Neural cell (in vitro differentiated cells): ENCODE measurements at regions not wholly inside any gene's neighbourhood (a gene's known extent, or its start where the extent isn't known, plus 50 kb on each side); places are given as distances from the start of the nearest gene placed in this dataset.

Source experiments
- H2AFZ ChIP-seq: fragments of 200-600, 300-800 bp; sonication (generic), shearing (Covaris generic); 2 replicates; pipeline ENCODE4 v1.6.0; 2014; ENCODE audit warnings: low read depth, mild to moderate bottlenecking, antibody characterized with exemption, low read length, moderate library complexity
- H3F3A ChIP-seq: fragments of 200-600 bp; shearing (Covaris generic); 2 replicates; pipeline ENCODE4 v1.6.1; 2016; ENCODE audit warnings: mild to moderate bottlenecking, moderate library complexity, mixed read lengths, antibody characterized with exemption, low read length; ENCODE audit not compliant: insufficient read depth, poor library complexity, severe bottlenecking
- H3K27ac ChIP-seq: fragments of 200-600, 300-800 bp; sonication (generic), shearing (Covaris generic); 2 replicates; pipeline ENCODE4 v1.5.1; 2014; ENCODE audit warnings: mild to moderate bottlenecking, low read length, moderate library complexity
- H3K27me3 ChIP-seq: fragments of 300-800, 200-600 bp; sonication (generic), shearing (Covaris generic); 2 replicates; pipeline ENCODE4 v1.6.0; 2014; ENCODE audit warnings: mild to moderate bottlenecking, low read depth, low read length, moderate library complexity; ENCODE audit not compliant: insufficient read depth
- H3K36me3 ChIP-seq: fragments of 300-800, 200-600 bp; sonication (generic), shearing (Covaris generic); 2 replicates; pipeline ENCODE4 v1.5.1; 2014; ENCODE audit warnings: mild to moderate bottlenecking, antibody characterized with exemption, low read length, moderate library complexity; ENCODE audit not compliant: insufficient read depth
- H3K4me2 ChIP-seq: fragments of 300-800, 200-600 bp; sonication (generic), shearing (Covaris generic); 2 replicates; pipeline ENCODE4 v1.6.0; 2014; ENCODE audit warnings: mild to moderate bottlenecking, low read length
- H3K4me3 ChIP-seq: fragments of 300-800, 200-600 bp; sonication (generic), shearing (Covaris generic); 2 replicates; pipeline ENCODE4 v1.5.1; 2014; ENCODE audit warnings: mild to moderate bottlenecking, low read length, moderate library complexity
- H3K79me2 ChIP-seq: fragments of 200-600 bp; shearing (Covaris generic); replicated peaks from 2 replicates; pipeline ENCODE4 v1.6.0; 2014; ENCODE audit warnings: mild to moderate bottlenecking, low read length, moderate library complexity; ENCODE audit not compliant: insufficient read depth
- H3K9ac ChIP-seq: fragments of 300-800, 200-600 bp; sonication (generic), shearing (Covaris generic); 2 replicates; pipeline ENCODE4 v1.6.1; 2016; ENCODE audit warnings: mild to moderate bottlenecking, low read length, mixed read lengths
- H3K9me2 ChIP-seq: fragments of 200-600 bp; shearing (Covaris generic); 2 replicates; pipeline ENCODE4 v1.6.1; 2016; ENCODE audit warnings: mild to moderate bottlenecking, low read length, mixed read lengths; ENCODE audit not compliant: insufficient read depth
- H3K9me3 ChIP-seq: fragments of 200-600, 300-800 bp; sonication (generic), shearing (Covaris generic); 2 replicates; pipeline ENCODE4 v1.6.1; 2016; ENCODE audit warnings: mild to moderate bottlenecking, mixed run types, low read length, moderate library complexity, mixed read lengths
- H4K20me1 ChIP-seq: fragments of 200-600 bp; shearing (Covaris generic); 2 replicates; pipeline ENCODE4 v1.6.1; 2016; ENCODE audit warnings: mild to moderate bottlenecking, mixed run types; ENCODE audit not compliant: insufficient read depth
- EP300 ChIP-seq: fragments of 450-650 bp; conservative IDR thresholded peaks from 2 replicates; pipeline ENCODE4 v1.6.1; 2014; ENCODE audit warnings: antibody characterized with exemption, mild to moderate bottlenecking, moderate library complexity; ENCODE audit not compliant: poor library complexity, severe bottlenecking
- EZH2 ChIP-seq: fragments of 200-600, 300-800 bp; shearing (Covaris generic), sonication (generic); IDR thresholded peaks from 2 replicates; pipeline ENCODE4 v1.6.1; 2014; ENCODE audit warnings: antibody characterized with exemption, low read length, borderline replicate concordance, mild to moderate bottlenecking; ENCODE audit not compliant: insufficient read depth, poor library complexity, severe bottlenecking
- MXI1 ChIP-seq: fragments of 450-650 bp; conservative IDR thresholded peaks from 2 replicates; pipeline ENCODE4 v1.6.1; 2014; ENCODE audit warnings: antibody characterized with exemption, mild to moderate bottlenecking; ENCODE audit not compliant: poor library complexity, severe bottlenecking
- POLR2AphosphoS5 ChIP-seq: IDR thresholded peaks from 2 replicates; pipeline ENCODE4 v1.6.1; 2012
- RAD21 ChIP-seq: fragments of 450-650 bp; conservative IDR thresholded peaks from 2 replicates; pipeline ENCODE4 v1.6.1; 2014; ENCODE audit warnings: antibody characterized with exemption, mild to moderate bottlenecking, moderate library complexity
- SMC3 ChIP-seq: fragments of 450-650 bp; conservative IDR thresholded peaks from 2 replicates; pipeline ENCODE4 v1.6.1; 2014; ENCODE audit warnings: antibody characterized with exemption, mild to moderate bottlenecking, moderate library complexity; ENCODE audit not compliant: poor library complexity
- TF ChIP-seq, protein P1 (sequence below): IDR thresholded peaks from 2 replicates; pipeline ENCODE4 v1.6.1; 2012; ENCODE audit warnings: borderline replicate concordance
- TF ChIP-seq, protein P2 (sequence below): fragments of 450-650 bp; IDR thresholded peaks from 2 replicates; pipeline ENCODE4 v1.5.1; 2014; ENCODE audit warnings: antibody characterized with exemption, mild to moderate bottlenecking, moderate library complexity; ENCODE audit not compliant: poor library complexity, severe bottlenecking

- no peaks in the 10 kb centered on the region for H3K27me3 ChIP-seq
- no peak overlapping the region for H3K9ac ChIP-seq
- no peaks in the 10 kb centered on the region for H4K20me1 ChIP-seq
- H3K9me3 ChIP-seq, result no peaks in the 10 kb centered on the region
- no peak overlapping the region for H3K4me2 ChIP-seq
- no peaks in the 10 kb centered on the region for H3F3A ChIP-seq
- TF ChIP-seq MXI1 (no peak), EZH2 (no peak), RAD21 (no peak), SMC3 (no peak), POLR2AphosphoS5 (no peak)
- TF ChIP-seq, protein P1, sequence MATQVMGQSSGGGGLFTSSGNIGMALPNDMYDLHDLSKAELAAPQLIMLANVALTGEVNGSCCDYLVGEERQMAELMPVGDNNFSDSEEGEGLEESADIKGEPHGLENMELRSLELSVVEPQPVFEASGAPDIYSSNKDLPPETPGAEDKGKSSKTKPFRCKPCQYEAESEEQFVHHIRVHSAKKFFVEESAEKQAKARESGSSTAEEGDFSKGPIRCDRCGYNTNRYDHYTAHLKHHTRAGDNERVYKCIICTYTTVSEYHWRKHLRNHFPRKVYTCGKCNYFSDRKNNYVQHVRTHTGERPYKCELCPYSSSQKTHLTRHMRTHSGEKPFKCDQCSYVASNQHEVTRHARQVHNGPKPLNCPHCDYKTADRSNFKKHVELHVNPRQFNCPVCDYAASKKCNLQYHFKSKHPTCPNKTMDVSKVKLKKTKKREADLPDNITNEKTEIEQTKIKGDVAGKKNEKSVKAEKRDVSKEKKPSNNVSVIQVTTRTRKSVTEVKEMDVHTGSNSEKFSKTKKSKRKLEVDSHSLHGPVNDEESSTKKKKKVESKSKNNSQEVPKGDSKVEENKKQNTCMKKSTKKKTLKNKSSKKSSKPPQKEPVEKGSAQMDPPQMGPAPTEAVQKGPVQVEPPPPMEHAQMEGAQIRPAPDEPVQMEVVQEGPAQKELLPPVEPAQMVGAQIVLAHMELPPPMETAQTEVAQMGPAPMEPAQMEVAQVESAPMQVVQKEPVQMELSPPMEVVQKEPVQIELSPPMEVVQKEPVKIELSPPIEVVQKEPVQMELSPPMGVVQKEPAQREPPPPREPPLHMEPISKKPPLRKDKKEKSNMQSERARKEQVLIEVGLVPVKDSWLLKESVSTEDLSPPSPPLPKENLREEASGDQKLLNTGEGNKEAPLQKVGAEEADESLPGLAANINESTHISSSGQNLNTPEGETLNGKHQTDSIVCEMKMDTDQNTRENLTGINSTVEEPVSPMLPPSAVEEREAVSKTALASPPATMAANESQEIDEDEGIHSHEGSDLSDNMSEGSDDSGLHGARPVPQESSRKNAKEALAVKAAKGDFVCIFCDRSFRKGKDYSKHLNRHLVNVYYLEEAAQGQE, result no peak
- TF ChIP-seq, protein P2, sequence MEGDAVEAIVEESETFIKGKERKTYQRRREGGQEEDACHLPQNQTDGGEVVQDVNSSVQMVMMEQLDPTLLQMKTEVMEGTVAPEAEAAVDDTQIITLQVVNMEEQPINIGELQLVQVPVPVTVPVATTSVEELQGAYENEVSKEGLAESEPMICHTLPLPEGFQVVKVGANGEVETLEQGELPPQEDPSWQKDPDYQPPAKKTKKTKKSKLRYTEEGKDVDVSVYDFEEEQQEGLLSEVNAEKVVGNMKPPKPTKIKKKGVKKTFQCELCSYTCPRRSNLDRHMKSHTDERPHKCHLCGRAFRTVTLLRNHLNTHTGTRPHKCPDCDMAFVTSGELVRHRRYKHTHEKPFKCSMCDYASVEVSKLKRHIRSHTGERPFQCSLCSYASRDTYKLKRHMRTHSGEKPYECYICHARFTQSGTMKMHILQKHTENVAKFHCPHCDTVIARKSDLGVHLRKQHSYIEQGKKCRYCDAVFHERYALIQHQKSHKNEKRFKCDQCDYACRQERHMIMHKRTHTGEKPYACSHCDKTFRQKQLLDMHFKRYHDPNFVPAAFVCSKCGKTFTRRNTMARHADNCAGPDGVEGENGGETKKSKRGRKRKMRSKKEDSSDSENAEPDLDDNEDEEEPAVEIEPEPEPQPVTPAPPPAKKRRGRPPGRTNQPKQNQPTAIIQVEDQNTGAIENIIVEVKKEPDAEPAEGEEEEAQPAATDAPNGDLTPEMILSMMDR, result no peak
- H3K27ac ChIP-seq, result no peak overlapping the region
- H3K79me2 ChIP-seq, result no peaks in the 10 kb centered on the region
- no peak overlapping the region for H3K4me3 ChIP-seq
- no peaks in the 10 kb centered on the region for H3K9me2 ChIP-seq
- no peak overlapping the region for H2AFZ ChIP-seq
- H3K36me3 ChIP-seq, result no peaks in the 10 kb centered on the region
Observed at GRCh38 chr9:38208206-38208901, 139.3 kb upstream of the SHB start.

GRCh38 chr9:38207247-38207778 lies 138.3 kb upstream of the SHB start:
- Histone ChIP-seq H3K9me2 (no peaks in the 10 kb centered on the region), H3K9ac (no peak overlapping the region), H4K20me1 (no peaks in the 10 kb centered on the region), H3K27me3 (no peaks in the 10 kb centered on the region), H3K4me2 (no peak overlapping the region), H2AFZ (no peak overlapping the region), H3K79me2 (no peaks in the 10 kb centered on the region), H3K9me3 (no peaks in the 10 kb centered on the region), H3F3A (no peaks in the 10 kb centered on the region), H3K4me3 (no peak overlapping the region), H3K36me3 (no peaks in the 10 kb centered on the region), H3K27ac (no peak overlapping the region)
- TF ChIP-seq, protein P2, result no peak
- TF ChIP-seq EP300, result no peak
